Stomach (tissue), 4 donors: ENCODE measurements at regions not wholly inside any gene's neighbourhood (a gene's known extent, or its start where the extent isn't known, plus 50 kb on each side); places are given as distances from the start of the nearest gene placed in this dataset.

ENCODE experiments used
- EP300 ChIP-seq: sonication (generic); formaldehyde crosslinking; IDR thresholded peaks from one replicate; pipeline ENCODE4 v1.6.1; 2017; ENCODE audit warnings: antibody characterized with exemption
- POLR2A ChIP-seq, 4 donors: fragments of 450-650 bp; IDR thresholded peaks; one replicate each; pipeline ENCODE4 v1.6.1; 2016; ENCODE audit warnings: antibody characterized with exemption in 4 of 4, control low read depth in 2 of 4, mild to moderate bottlenecking in 1 of 4, moderate library complexity in 1 of 4
- POLR2AphosphoS5 ChIP-seq, 3 donors: sonication (generic); formaldehyde crosslinking; IDR thresholded peaks; one replicate each; pipeline ENCODE4 v1.6.1; 2016; ENCODE audit warnings: antibody characterized with exemption in 3 of 3
- TF ChIP-seq, protein P1 (sequence below), 7 experiments: fragments of 450-650 bp in 4 of 7; fragments of 200-600 bp in 3 of 7; sonication (generic) in 3 of 7; IDR thresholded peaks; one replicate each; pipeline ENCODE4 v1.5.1; 2016 to 2019; ENCODE audit warnings: antibody characterized with exemption in 7 of 7, control low read depth in 2 of 7, mild to moderate bottlenecking in 1 of 7

DNA sequence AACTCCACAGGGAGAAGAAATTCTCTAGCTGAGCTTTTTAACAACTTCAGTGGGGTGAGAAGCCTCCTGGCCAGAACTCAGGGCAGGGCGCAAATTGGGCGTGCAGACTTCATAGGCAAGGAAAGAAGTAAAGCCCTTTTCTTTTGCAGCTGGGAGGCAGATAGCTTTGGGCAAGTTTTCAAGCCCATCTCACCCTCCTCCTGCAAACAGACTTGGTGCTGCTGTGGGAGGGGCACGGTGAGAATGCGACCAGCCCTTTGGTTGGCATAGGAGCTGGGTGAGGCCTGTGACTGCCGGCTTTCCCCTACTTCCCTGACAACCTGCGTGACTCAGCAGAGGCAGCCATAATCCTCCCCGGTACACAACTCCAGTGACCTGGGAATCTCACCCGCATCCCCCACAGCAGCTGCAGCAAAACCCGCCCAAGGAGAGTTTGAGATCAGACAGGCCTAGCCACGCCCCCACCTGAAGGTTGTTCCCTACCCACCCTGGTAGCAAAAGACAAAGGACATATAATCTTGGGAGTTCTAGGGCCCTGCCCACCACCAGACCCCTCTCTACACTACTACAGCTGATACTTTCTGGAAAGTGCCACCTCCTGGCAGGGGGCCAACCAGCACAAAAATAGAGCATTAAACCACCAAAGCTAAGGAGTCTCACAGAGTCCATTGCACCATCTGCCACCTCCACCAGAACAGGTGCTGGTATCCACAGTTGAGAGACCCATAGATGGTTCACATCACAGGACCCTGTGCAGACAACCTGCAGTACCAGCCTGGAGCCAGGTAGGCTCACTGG, 195.5 kb upstream of the CCL2 start:
- TF ChIP-seq POLR2A (IDR thresholded peaks at IDR 0.05) (no peak), EP300 (no peak), POLR2AphosphoS5 (IDR thresholded peaks at IDR 0.05) (no peak)
- TF ChIP-seq, protein P1, sequence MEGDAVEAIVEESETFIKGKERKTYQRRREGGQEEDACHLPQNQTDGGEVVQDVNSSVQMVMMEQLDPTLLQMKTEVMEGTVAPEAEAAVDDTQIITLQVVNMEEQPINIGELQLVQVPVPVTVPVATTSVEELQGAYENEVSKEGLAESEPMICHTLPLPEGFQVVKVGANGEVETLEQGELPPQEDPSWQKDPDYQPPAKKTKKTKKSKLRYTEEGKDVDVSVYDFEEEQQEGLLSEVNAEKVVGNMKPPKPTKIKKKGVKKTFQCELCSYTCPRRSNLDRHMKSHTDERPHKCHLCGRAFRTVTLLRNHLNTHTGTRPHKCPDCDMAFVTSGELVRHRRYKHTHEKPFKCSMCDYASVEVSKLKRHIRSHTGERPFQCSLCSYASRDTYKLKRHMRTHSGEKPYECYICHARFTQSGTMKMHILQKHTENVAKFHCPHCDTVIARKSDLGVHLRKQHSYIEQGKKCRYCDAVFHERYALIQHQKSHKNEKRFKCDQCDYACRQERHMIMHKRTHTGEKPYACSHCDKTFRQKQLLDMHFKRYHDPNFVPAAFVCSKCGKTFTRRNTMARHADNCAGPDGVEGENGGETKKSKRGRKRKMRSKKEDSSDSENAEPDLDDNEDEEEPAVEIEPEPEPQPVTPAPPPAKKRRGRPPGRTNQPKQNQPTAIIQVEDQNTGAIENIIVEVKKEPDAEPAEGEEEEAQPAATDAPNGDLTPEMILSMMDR (IDR thresholded peaks at IDR 0.05): no peak
